Neuronal stem cell (in vitro differentiated cells): ENCODE measurements at regions not wholly inside any gene's neighbourhood (a gene's known extent, or its start where the extent isn't known, plus 50 kb on each side); places are given as distances from the start of the nearest gene placed in this dataset.
"Not testable (repeated sequence)": the region's sequence is repeated elsewhere in the genome, so short reads cannot be mapped to it uniquely, and the experiment has no call there.

Experiments
- DNase-seq: peaks from one replicate; pipeline ENCODE4 v3.0.0-alpha.2; 2013; ENCODE audit warnings: low spot score
- H2AFZ ChIP-seq: one replicate; pipeline ENCODE4 v1.6.1; 2013; ENCODE audit warnings: mild to moderate bottlenecking, low read length, inconsistent platforms
- H2AK5ac ChIP-seq: 2 replicates; pipeline ENCODE4 v1.6.1; 2013; ENCODE audit warnings: low read depth, mild to moderate bottlenecking, inconsistent platforms, low read length, moderate library complexity, mixed read lengths
- H2BK120ac ChIP-seq: 2 replicates; pipeline ENCODE4 v1.6.1; 2013; ENCODE audit warnings: low read depth, mild to moderate bottlenecking, inconsistent platforms, low read length, moderate library complexity, mixed read lengths
- H2BK12ac ChIP-seq: one replicate; pipeline ENCODE4 v1.6.1; 2013; ENCODE audit warnings: low read length, inconsistent platforms
- H2BK15ac ChIP-seq: 2 replicates; pipeline ENCODE4 v1.6.1; 2013; ENCODE audit warnings: mild to moderate bottlenecking, low read length, inconsistent platforms, mixed read lengths
- H2BK5ac ChIP-seq: one replicate; pipeline ENCODE4 v1.6.1; 2013; ENCODE audit warnings: inconsistent platforms, mild to moderate bottlenecking, low read length, moderate library complexity
- H3K14ac ChIP-seq: one replicate; pipeline ENCODE4 v1.6.1; 2013; ENCODE audit warnings: low read length, inconsistent platforms
- H3K18ac ChIP-seq: 2 replicates; pipeline ENCODE4 v1.6.1; 2013; ENCODE audit warnings: low read length, inconsistent platforms
- H3K23ac ChIP-seq: 2 replicates; pipeline ENCODE4 v1.6.1; 2013; ENCODE audit warnings: low read depth, mild to moderate bottlenecking, mixed read lengths, low read length, inconsistent platforms; ENCODE audit not compliant: poor library complexity
- H3K27ac ChIP-seq: replicated peaks from 3 replicates; pipeline ENCODE4 v1.5.1; 2013; ENCODE audit warnings: low read length, inconsistent platforms
- H3K27me3 ChIP-seq, 3 experiments: 2 replicates each; pipeline ENCODE4 v1.6.1; 2013; ENCODE audit warnings: low read length in 3 of 3, mild to moderate bottlenecking in 2 of 3, inconsistent platforms in 1 of 3, low read depth in 1 of 3, mixed read lengths in 1 of 3, moderate library complexity in 1 of 3; ENCODE audit not compliant: control insufficient read depth in 3 of 3, insufficient read depth in 3 of 3
- H3K36me3 ChIP-seq, 2 donors: replicated peaks in 1 of 2; 2 replicates each; pipeline ENCODE4 v1.6.1; 2013; ENCODE audit warnings: low read length in 2 of 2; ENCODE audit not compliant: control insufficient read depth in 2 of 2, insufficient read depth in 2 of 2
- H3K4ac ChIP-seq: 2 replicates; pipeline ENCODE4 v1.6.1; 2013; ENCODE audit warnings: inconsistent platforms, mild to moderate bottlenecking, low read length, moderate library complexity
- H3K4me1 ChIP-seq, 2 donors: 1 replicate in 1 of 2; 2 replicates in 1 of 2; pipeline ENCODE4 v1.6.1; 2013; ENCODE audit warnings: low read length in 2 of 2, low read depth in 1 of 2; ENCODE audit not compliant: control insufficient read depth in 2 of 2, insufficient read depth in 1 of 2
- H3K4me2 ChIP-seq: one replicate; pipeline ENCODE4 v1.6.1; 2013; ENCODE audit warnings: mild to moderate bottlenecking, low read length, inconsistent platforms; ENCODE audit not compliant: insufficient read depth, poor library complexity, severe bottlenecking
- H3K4me3 ChIP-seq, 2 donors: 2 replicates each; pipeline ENCODE4 v1.5.1; 2013; ENCODE audit warnings: low read length in 2 of 2, mild to moderate bottlenecking in 2 of 2, inconsistent platforms in 1 of 2, moderate library complexity in 1 of 2
- H3K79me1 ChIP-seq: one replicate; pipeline ENCODE4 v1.6.1; 2013; ENCODE audit warnings: low read depth, mild to moderate bottlenecking, inconsistent platforms, low read length, moderate library complexity
- H3K9ac ChIP-seq: one replicate; pipeline ENCODE4 v1.6.1; 2013; ENCODE audit warnings: mild to moderate bottlenecking, low read depth, low read length, inconsistent platforms; ENCODE audit not compliant: poor library complexity
- H3K9me3 ChIP-seq, 2 donors: replicated peaks in 1 of 2; 2 replicates each; pipeline versions ENCODE3 to v1.6.1; 2013; ENCODE audit warnings: low read length in 2 of 2, mild to moderate bottlenecking in 2 of 2, inconsistent platforms in 1 of 2, low read depth in 1 of 2, mixed read lengths in 1 of 2, moderate library complexity in 1 of 2; ENCODE audit not compliant: control insufficient read depth in 2 of 2, insufficient read depth in 1 of 2
- H4K8ac ChIP-seq: one replicate; pipeline ENCODE4 v1.6.1; 2013; ENCODE audit warnings: low read depth, mild to moderate bottlenecking, inconsistent platforms, low read length, moderate library complexity
- H4K91ac ChIP-seq: one replicate; pipeline ENCODE4 v1.6.1; 2013; ENCODE audit warnings: low read length, low read depth, mild to moderate bottlenecking, inconsistent platforms; ENCODE audit not compliant: poor library complexity
- WGBS, 2 donors: extraction: QIAGEN DNeasy Blood & Tissue Kit; methylation state at CpG; one replicate each; pipeline ENCODE4 v1.1.7; 2013; ENCODE audit warnings: missing lambda C conversion rate in 2 of 2, mixed read lengths in 1 of 2; ENCODE audit not compliant: insufficient read length in 2 of 2, insufficient replicate concordance in 1 of 2; ENCODE audit errors: extremely low coverage in 2 of 2; 5-methylcytosine and 5-hydroxymethylcytosine counted together

DNA sequence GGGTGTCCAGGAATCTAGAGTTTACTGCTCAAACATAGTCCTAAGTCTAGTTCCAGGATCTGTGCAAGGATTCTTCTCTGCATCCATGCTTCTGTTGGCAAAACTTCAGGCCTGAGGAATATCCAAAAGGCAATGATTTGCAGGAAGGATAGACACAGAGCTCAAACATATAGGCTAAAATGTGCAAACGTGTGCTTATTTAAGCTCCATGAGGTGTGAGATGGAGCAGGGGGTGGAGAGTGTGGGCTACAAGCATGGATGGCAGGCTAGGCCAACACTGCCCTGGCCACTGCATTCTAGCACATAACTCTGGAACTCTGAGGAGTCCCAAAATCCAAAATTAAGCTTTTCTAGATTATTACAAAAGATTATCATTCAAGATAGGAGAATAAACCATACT, 301.1 kb downstream of the PAX3 start:
- Histone ChIP-seq H3K4ac (no peak overlapping the region), H3K4me1 (peaks cover 0 to 11% of the 10 kb centered on the region in 2 donors), H3K4me3 (no peak overlapping the region), H3K14ac (no peak overlapping the region), H3K9me3 (no peaks in the 10 kb centered on the region), H4K91ac (no peak overlapping the region), H2BK120ac (no peak overlapping the region), H2BK12ac (no peak overlapping the region), H3K23ac (no peak overlapping the region), H3K9ac (no peak overlapping the region), H3K79me1 (no peaks in the 10 kb centered on the region), H2AFZ (no peak overlapping the region), H3K36me3 (no peaks in the 10 kb centered on the region), H2BK5ac (no peak overlapping the region), H4K8ac (no peak overlapping the region), H2BK15ac (no peak overlapping the region), H2AK5ac (no peak overlapping the region), H3K27me3 (no peaks in the 10 kb centered on the region), H3K4me2 (no peak overlapping the region), H3K27ac (no peak overlapping the region), H3K18ac (no peak overlapping the region)
- DNase-seq = no peak
- WGBS, 2 donors = no CpG with 5 or more reads among the region's 1 CpG

DNA sequence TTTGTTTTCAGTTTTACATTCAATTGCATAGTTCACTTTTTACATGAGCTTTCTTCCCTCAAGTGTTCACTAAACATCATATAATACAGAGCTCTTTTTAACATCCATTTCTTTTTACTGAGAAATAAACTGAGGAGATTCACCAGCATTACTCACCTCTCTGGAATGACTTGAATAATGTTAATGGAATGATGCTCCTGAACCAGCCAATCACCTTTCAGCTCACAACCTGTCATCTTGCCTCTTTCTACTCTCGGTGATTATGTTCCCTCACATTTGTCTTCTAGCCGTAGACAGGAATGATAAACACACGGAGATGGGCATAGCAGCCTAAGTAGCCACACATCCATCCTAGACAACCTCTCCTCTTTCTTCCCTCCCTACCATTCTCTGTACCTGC, 301.7 kb downstream of the PAX3 start:
- H3K4me1 ChIP-seq = peaks cover 0 to 11% of the 10 kb centered on the region in 2 donors
- H3K4me2 ChIP-seq = no peak overlapping the region
- no peaks in the 10 kb centered on the region for H3K79me1 ChIP-seq
- no peaks in the 10 kb centered on the region for H3K9me3 ChIP-seq
- H3K27ac ChIP-seq = no peak overlapping the region
- no peak overlapping the region for H4K91ac ChIP-seq
- WGBS, 2 donors = no CpG with 5 or more reads among the region's 3 CpGs
- no peak for DNase-seq
- no peak overlapping the region for H4K8ac ChIP-seq
- H2AFZ ChIP-seq = no peak overlapping the region
- H2BK12ac ChIP-seq = no peak overlapping the region
- no peaks in the 10 kb centered on the region for H3K27me3 ChIP-seq
- H3K4me3 ChIP-seq = no peak overlapping the region
- H3K4ac ChIP-seq = no peak overlapping the region
- H2BK5ac ChIP-seq = no peak overlapping the region
- no peak overlapping the region for H3K23ac ChIP-seq
- no peak overlapping the region for H2BK15ac ChIP-seq
- H3K9ac ChIP-seq = no peak overlapping the region
- no peaks in the 10 kb centered on the region for H3K36me3 ChIP-seq
- no peak overlapping the region for H2AK5ac ChIP-seq
- no peak overlapping the region for H3K18ac ChIP-seq
- no peak overlapping the region for H3K14ac ChIP-seq
- H2BK120ac ChIP-seq = no peak overlapping the region

DNA sequence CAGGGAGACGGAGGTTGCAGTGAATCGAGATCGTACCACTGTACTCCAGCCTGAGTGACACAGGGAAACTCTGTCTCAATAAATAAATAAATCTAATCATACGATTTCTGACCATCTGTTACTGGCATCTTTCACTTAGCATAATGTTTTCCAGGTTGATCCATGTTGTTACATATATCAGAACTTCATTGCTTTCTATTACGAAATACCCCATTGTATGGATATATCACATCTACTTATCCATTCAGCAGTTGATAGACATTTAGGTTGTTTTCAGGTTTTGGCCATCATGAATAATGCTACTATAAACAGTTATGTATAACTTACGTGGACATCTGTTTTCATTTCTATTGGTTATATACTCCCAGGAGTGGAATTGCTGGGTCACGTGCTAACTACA, 303.9 kb downstream of the PAX3 start:
- Histone ChIP-seq H2BK5ac (no peak overlapping the region), H3K4me1 (peaks cover 0 to 11% of the 10 kb centered on the region in 2 donors), H3K36me3 (no peaks in the 10 kb centered on the region), H2BK15ac (no peak overlapping the region), H3K18ac (no peak overlapping the region), H3K4me3 (no peak overlapping the region), H3K27me3 (no peaks in the 10 kb centered on the region), H4K8ac (no peak overlapping the region), H2BK12ac (no peak overlapping the region), H3K9me3 (no peaks in the 10 kb centered on the region), H2BK120ac (no peak overlapping the region), H3K4ac (no peak overlapping the region), H3K23ac (no peak overlapping the region), H3K14ac (no peak overlapping the region), H3K27ac (no peak overlapping the region), H3K9ac (no peak overlapping the region), H4K91ac (no peak overlapping the region), H3K79me1 (no peaks in the 10 kb centered on the region), H3K4me2 (no peak overlapping the region), H2AFZ (no peak overlapping the region), H2AK5ac (no peak overlapping the region)
- no peak for DNase-seq
- WGBS, 2 donors = no CpG with 5 or more reads among the region's 7 CpGs

DNA sequence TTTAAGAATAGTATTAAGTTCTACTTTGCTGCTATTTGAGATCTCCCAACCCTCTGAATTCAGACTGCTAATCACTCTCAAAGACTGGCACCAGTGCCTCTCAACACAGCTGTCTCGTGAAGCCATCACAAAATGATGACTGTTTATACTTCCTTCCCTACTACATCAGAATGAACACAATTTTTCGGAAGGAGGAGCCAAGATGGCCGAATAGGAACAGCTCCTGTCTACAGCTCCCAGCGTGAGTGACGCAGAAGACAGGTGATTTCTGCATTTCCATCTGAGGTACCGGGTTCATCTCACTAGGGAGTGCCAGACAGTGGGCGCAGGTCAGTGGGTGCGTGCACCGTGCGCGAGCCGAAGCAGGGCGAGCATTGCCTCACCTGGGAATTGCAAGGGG, 314.4 kb downstream of the PAX3 start:
- H2BK5ac ChIP-seq, H3K4me1 ChIP-seq, DNase-seq, H2AFZ ChIP-seq, H3K14ac ChIP-seq, H2AK5ac ChIP-seq, H3K4me3 ChIP-seq, H2BK12ac ChIP-seq, H3K27ac ChIP-seq, H3K9ac ChIP-seq, H3K36me3 ChIP-seq, H3K27me3 ChIP-seq, H3K18ac ChIP-seq, H3K23ac ChIP-seq, H3K9me3 ChIP-seq, H4K91ac ChIP-seq, H3K79me1 ChIP-seq, H2BK120ac ChIP-seq, H4K8ac ChIP-seq, H3K4me2 ChIP-seq, H3K4ac ChIP-seq, H2BK15ac ChIP-seq: not testable (repeated sequence)
- WGBS, 2 donors = no CpG with 5 or more reads among the region's 13 CpGs
